GM06990 (cell line): ENCODE measurements at regions not wholly inside any gene's neighbourhood (a gene's known extent, or its start where the extent isn't known, plus 50 kb on each side); places are given as distances from the start of the nearest gene placed in this dataset.

ENCODE experiments used
- DNase-seq: peaks from one replicate; pipeline ENCODE4 v3.0.0-alpha.2; 2011; ENCODE audit not compliant: insufficient read length; ENCODE audit errors: extremely low read depth
- H3K27me3 ChIP-seq: replicated peaks from 2 replicates; pipeline ENCODE4 v1.6.0; 2011; ENCODE audit warnings: low read length; ENCODE audit not compliant: control insufficient read depth, insufficient read depth
- H3K36me3 ChIP-seq: 2 replicates; pipeline ENCODE4 v1.5.1; 2011; ENCODE audit warnings: low read length; ENCODE audit not compliant: control insufficient read depth, insufficient read depth
- H3K4me3 ChIP-seq: replicated peaks from 2 replicates; pipeline ENCODE4 v1.5.1; 2011; ENCODE audit warnings: low read depth, mild to moderate bottlenecking, control low read depth, low read length
- TF ChIP-seq, protein P1 (sequence below): IDR thresholded peaks from 2 replicates; pipeline ENCODE4 v1.5.1; 2011; ENCODE audit warnings: low read length, control low read depth, mild to moderate bottlenecking, inconsistent platforms; ENCODE audit not compliant: insufficient read depth, poor library complexity, severe bottlenecking

GRCh38 chr10:111967547-111967946 lies 216.0 kb downstream of the GPAM start:
- TF ChIP-seq, protein P1, sequence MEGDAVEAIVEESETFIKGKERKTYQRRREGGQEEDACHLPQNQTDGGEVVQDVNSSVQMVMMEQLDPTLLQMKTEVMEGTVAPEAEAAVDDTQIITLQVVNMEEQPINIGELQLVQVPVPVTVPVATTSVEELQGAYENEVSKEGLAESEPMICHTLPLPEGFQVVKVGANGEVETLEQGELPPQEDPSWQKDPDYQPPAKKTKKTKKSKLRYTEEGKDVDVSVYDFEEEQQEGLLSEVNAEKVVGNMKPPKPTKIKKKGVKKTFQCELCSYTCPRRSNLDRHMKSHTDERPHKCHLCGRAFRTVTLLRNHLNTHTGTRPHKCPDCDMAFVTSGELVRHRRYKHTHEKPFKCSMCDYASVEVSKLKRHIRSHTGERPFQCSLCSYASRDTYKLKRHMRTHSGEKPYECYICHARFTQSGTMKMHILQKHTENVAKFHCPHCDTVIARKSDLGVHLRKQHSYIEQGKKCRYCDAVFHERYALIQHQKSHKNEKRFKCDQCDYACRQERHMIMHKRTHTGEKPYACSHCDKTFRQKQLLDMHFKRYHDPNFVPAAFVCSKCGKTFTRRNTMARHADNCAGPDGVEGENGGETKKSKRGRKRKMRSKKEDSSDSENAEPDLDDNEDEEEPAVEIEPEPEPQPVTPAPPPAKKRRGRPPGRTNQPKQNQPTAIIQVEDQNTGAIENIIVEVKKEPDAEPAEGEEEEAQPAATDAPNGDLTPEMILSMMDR = no peak
- H3K36me3 ChIP-seq = no peaks in the 10 kb centered on the region

DNA sequence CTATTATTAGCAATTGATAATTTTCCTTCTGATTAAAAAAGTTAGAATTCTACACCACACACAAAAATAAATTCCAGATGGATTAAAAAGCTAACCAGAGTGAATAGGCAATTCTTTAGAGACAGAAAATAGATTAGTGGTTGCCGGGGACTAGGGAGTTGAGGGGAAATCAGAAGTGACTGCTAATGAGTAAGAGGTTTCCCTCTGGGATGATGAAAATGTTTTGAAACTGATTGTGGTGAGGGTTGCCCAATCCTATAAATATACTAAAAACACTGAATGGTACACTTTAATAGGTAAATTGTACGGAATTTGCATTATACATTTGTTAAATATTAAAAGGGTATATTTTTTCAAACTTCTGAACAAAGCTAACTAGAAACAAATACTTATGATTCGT lies 214.9 kb downstream of the GPAM start:
- TF ChIP-seq, protein P1 = no peak
- Histone ChIP-seq H3K36me3 (no peaks in the 10 kb centered on the region), H3K27me3 (no peaks in the 10 kb centered on the region), H3K4me3 (no peak overlapping the region)
- no peak for DNase-seq

More at GRCh38 chr10:111967547-111967946, 216.0 kb downstream of the GPAM start:
- DNase-seq = no peak
- Histone ChIP-seq H3K4me3 (no peak overlapping the region), H3K27me3 (no peaks in the 10 kb centered on the region)

GRCh38 chr10:111970111-111970510 lies 213.5 kb downstream of the GPAM start:
- no peak for DNase-seq
- Histone ChIP-seq H3K4me3 (no peak overlapping the region), H3K36me3 (no peaks in the 10 kb centered on the region), H3K27me3 (no peaks in the 10 kb centered on the region)
- TF ChIP-seq, protein P1 = no peak

DNA sequence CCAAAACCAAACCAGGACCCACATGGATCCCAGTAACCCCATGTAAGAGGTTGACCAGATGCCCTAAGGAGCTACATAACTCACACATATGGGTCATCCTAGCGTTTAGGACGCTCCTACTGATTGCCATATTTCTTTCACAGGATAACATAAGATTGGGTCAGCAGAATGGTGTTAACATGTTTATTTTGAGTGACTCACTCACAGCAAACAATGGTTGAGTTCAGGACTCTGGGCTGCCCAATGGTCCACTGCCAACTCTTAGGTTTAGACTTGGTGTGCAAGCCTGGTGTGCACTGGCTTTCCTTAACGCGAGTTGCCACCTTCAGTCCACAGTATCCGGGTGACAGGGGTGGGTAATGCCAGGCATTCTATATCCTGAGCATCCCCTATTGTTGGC lies 211.5 kb downstream of the GPAM start:
- TF ChIP-seq, protein P1 = no peak
- no peak for DNase-seq
- no peaks in the 10 kb centered on the region for H3K36me3 ChIP-seq
- H3K27me3 ChIP-seq = no peaks in the 10 kb centered on the region
- no peak overlapping the region for H3K4me3 ChIP-seq

DNA sequence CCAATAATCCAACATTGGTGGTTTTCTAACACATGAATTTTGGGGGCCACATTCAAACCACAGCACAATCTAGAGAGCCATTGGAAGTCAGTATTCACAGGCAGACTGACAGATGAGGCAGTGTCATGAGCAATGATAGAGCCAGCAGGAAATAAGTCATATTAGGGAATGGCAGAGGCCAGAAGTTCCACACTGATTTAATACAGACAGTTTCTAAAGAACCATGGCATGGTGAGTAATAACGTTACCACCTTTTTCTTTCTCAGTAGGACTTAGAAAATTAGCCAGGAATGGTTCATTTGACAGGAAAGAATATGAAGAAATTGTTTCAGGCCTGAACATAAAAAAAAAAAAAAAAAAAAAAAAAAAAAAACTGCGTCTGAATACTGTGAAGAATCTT lies 210.3 kb downstream of the GPAM start:
- Histone ChIP-seq H3K4me3 (no peak overlapping the region), H3K36me3 (no peaks in the 10 kb centered on the region), H3K27me3 (no peaks in the 10 kb centered on the region)
- no peak for DNase-seq
- TF ChIP-seq, protein P1 = no peak

DNA sequence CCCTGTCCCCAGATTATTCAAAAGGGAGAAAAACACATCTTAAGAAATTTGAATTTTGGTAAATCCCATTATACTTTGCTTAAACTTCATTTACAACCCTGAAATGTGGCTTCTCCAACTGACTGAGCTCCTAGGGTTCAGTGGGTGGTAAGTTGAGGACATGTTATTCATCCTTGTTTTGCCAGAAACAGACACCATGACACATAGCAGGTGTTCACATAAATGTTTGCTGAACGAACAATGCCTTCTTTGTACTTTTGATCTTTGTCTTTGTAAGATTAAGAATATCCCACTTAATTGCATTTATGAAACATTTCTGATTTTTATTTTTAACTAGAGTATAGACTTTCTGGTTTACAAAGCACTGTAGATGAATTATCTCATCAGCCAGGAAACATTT lies 209.7 kb downstream of the GPAM start:
- Histone ChIP-seq H3K4me3 (no peak overlapping the region), H3K27me3 (no peaks in the 10 kb centered on the region), H3K36me3 (no peaks in the 10 kb centered on the region)
- TF ChIP-seq, protein P1 = no peak
- DNase-seq = no peak
